Upper lobe of left lung (tissue), 6 donors: ENCODE measurements at regions not wholly inside any gene's neighbourhood (a gene's known extent, or its start where the extent isn't known, plus 50 kb on each side); places are given as distances from the start of the nearest gene placed in this dataset.

Experiments
- ATAC-seq, 2 donors: fragments of 200-7000 bp; cut with Tn5 transposase; one replicate each; pipeline ENCODE4 v1.9.1; 2022; ENCODE audit warnings: mild to moderate bottlenecking in 2 of 2, moderate library complexity in 2 of 2; ENCODE audit not compliant: low FRiP score in 2 of 2
- DNase-seq, 2 donors: peaks; one replicate each; pipeline ENCODE4 v3.0.0-alpha.2; 2019 to 2020
- H3K27ac ChIP-seq, 4 donors: fragments of 200-600 bp; sonication (generic); one replicate each; pipeline ENCODE4 v1.5.1; 2016 to 2019
- H3K27me3 ChIP-seq, 4 donors: fragments of 200-600 bp; sonication (generic); one replicate each; pipeline ENCODE4 v1.5.1; 2017 to 2019
- H3K36me3 ChIP-seq, 4 donors: fragments of 200-600 bp; sonication (generic); one replicate each; pipeline ENCODE4 v1.5.1; 2016 to 2019
- H3K4me1 ChIP-seq, 4 donors: fragments of 200-600 bp; sonication (generic); one replicate each; pipeline ENCODE4 v1.5.1; 2018 to 2019
- H3K4me3 ChIP-seq, 4 donors: fragments of 200-600 bp; sonication (generic); one replicate each; pipeline ENCODE4 v1.5.1; 2017 to 2019; ENCODE audit warnings: mild to moderate bottlenecking in 2 of 4, moderate library complexity in 1 of 4
- H3K9me3 ChIP-seq, 4 donors: fragments of 200-600 bp; sonication (generic); one replicate each; pipeline ENCODE4 v1.5.1; 2018 to 2019
- CTCF ChIP-seq, 6 experiments: fragments of 450-650 bp in 4 of 6; fragments of 200-600 bp in 2 of 6; sonication (generic) in 2 of 6; IDR thresholded peaks; one replicate each; pipeline ENCODE4 v1.5.1; 2016 to 2019; ENCODE audit warnings: antibody characterized with exemption in 6 of 6
- EP300 ChIP-seq, 4 donors: sonication (generic); formaldehyde crosslinking; IDR thresholded peaks; one replicate each; pipeline ENCODE4 v1.5.1; 2017; ENCODE audit warnings: antibody characterized with exemption in 4 of 4, control low read depth in 2 of 4
- POLR2A ChIP-seq, 4 donors: fragments of 450-650 bp; IDR thresholded peaks; one replicate each; pipeline ENCODE4 v1.5.1; 2016 to 2017; ENCODE audit warnings: antibody characterized with exemption in 4 of 4, mild to moderate bottlenecking in 2 of 4
- POLR2AphosphoS5 ChIP-seq, 2 donors: sonication (generic); formaldehyde crosslinking; IDR thresholded peaks; one replicate each; pipeline ENCODE4 v1.5.1; 2017; ENCODE audit warnings: antibody characterized with exemption in 2 of 2
- WGBS, 2 donors: methylation state at CpG; one replicate each; pipeline ENCODE4 v1.1.5; 2017 to 2018; 5-methylcytosine and 5-hydroxymethylcytosine counted together
- donor health status: DM: no; HTN: no; CAD: no; lungs with moderate emphysema.
- donor health status: DM: no; HTN: yes; CAD: no; lungs with severe emphysema.

- H3K9me3 ChIP-seq: no peaks in the 10 kb centered on the region
- no peak overlapping the region for H3K27ac ChIP-seq
- no peak overlapping the region for H3K4me3 ChIP-seq
- no peaks in the 10 kb centered on the region for H3K36me3 ChIP-seq
- no peaks in the 10 kb centered on the region for H3K27me3 ChIP-seq
- ATAC-seq (no peak), DNase-seq (no peak)
- H3K4me1 ChIP-seq: no peaks in the 10 kb centered on the region
- TF ChIP-seq CTCF (IDR thresholded peaks at IDR 0.05) (no peak), EP300 (IDR thresholded peaks at IDR 0.05) (no peak), POLR2A (IDR thresholded peaks at IDR 0.05) (no peak), POLR2AphosphoS5 (IDR thresholded peaks at IDR 0.05) (no peak)
Measured at GRCh38 chrX:110941906-110942305, 146.3 kb upstream of the CHRDL1 start.

- no peak overlapping the region for H3K27ac ChIP-seq
- ATAC-seq (no peak), DNase-seq (no peak)
- WGBS, 2 donors: 50 to 67% methylated on average over 1 to 3 of the region's 3 CpGs
- no peaks in the 10 kb centered on the region for H3K36me3 ChIP-seq
- TF ChIP-seq EP300 (IDR thresholded peaks at IDR 0.05): no peak
- no peak for TF ChIP-seq CTCF (IDR thresholded peaks at IDR 0.05)
- no peak for TF ChIP-seq POLR2AphosphoS5 (IDR thresholded peaks at IDR 0.05)
- no peak for TF ChIP-seq POLR2A (IDR thresholded peaks at IDR 0.05)
- H3K4me3 ChIP-seq: no peak overlapping the region
- H3K9me3 ChIP-seq: no peaks in the 10 kb centered on the region
- no peaks in the 10 kb centered on the region for H3K27me3 ChIP-seq
- no peaks in the 10 kb centered on the region for H3K4me1 ChIP-seq
Measured at GRCh38 chrX:110938977-110939732, 143.5 kb upstream of the CHRDL1 start.

GRCh38 chrX:110924871-110925270, 129.3 kb upstream of the CHRDL1 start:
- Histone ChIP-seq H3K9me3 (no peaks in the 10 kb centered on the region), H3K4me3 (no peak overlapping the region), H3K27ac (no peak overlapping the region), H3K4me1 (no peaks in the 10 kb centered on the region), H3K36me3 (no peaks in the 10 kb centered on the region), H3K27me3 (no peaks in the 10 kb centered on the region)
- DNase-seq (no peak), ATAC-seq (no peak)
- no peak for TF ChIP-seq POLR2A (IDR thresholded peaks at IDR 0.05)
- no peak for TF ChIP-seq EP300 (IDR thresholded peaks at IDR 0.05)
- TF ChIP-seq POLR2AphosphoS5 (IDR thresholded peaks at IDR 0.05): no peak
- TF ChIP-seq CTCF (IDR thresholded peaks at IDR 0.05): no peak

GRCh38 chrX:110920991-110921390, 125.4 kb upstream of the CHRDL1 start:
- 59 to 61% methylated on average over 2 to 3 of the region's 3 CpGs for WGBS, 2 donors
- no peak for DNase-seq
- H3K4me1 ChIP-seq: no peaks in the 10 kb centered on the region

More at GRCh38 chrX:110920991-110921390, 125.4 kb upstream of the CHRDL1 start:
- no peak for TF ChIP-seq CTCF (IDR thresholded peaks at IDR 0.05)
- TF ChIP-seq POLR2A (IDR thresholded peaks at IDR 0.05): no peak
- no peak for TF ChIP-seq POLR2AphosphoS5 (IDR thresholded peaks at IDR 0.05)
- TF ChIP-seq EP300 (IDR thresholded peaks at IDR 0.05): no peak
- Histone ChIP-seq H3K9me3 (no peaks in the 10 kb centered on the region), H3K27me3 (no peaks in the 10 kb centered on the region), H3K36me3 (no peaks in the 10 kb centered on the region), H3K4me3 (no peak overlapping the region), H3K27ac (no peak overlapping the region)
- ATAC-seq: no peak
